HG03045 (cell line): ENCODE measurements at regions not wholly inside any gene's neighbourhood (a gene's known extent, or its start where the extent isn't known, plus 50 kb on each side); places are given as distances from the start of the nearest gene placed in this dataset.
"Not testable (repeated sequence)": the region's sequence is repeated elsewhere in the genome, so short reads cannot be mapped to it uniquely, and the experiment has no call there.

Experiments
- ATAC-seq: cut with Tn5 transposase; IDR thresholded peaks from one replicate; pipeline ENCODE4 v1.9.1; 2021; ENCODE audit warnings: mild to moderate bottlenecking, moderate library complexity; ENCODE audit not compliant: unreplicated experiment

GRCh38 chr15:22134941-22135566 lies 54.7 kb downstream of the OR4M2 start:
- not testable (repeated sequence) for ATAC-seq

GRCh38 chr15:22137572-22137971 lies 57.2 kb downstream of the OR4M2 start:
- ATAC-seq, result not testable (repeated sequence)

- not testable (repeated sequence) for ATAC-seq
Observed at GRCh38 chr15:22141106-22141505, 60.8 kb downstream of the OR4M2 start.

- peak; percentile 56 for ATAC-seq
Observed at GRCh38 chr15:22148109-22148508, 67.8 kb downstream of the OR4M2 start.

GRCh38 chr15:22158243-22158642 lies 77.9 kb downstream of the OR4M2 start:
- ATAC-seq, result not testable (repeated sequence)

- not testable (repeated sequence) for ATAC-seq
Observed at GRCh38 chr15:22160283-22160682, 80.0 kb downstream of the OR4M2 start.

- peak; percentile 62 for ATAC-seq
Observed at GRCh38 chr15:22160741-22161140, 80.4 kb downstream of the OR4M2 start.

- peak; percentile 73 for ATAC-seq
Observed at GRCh38 chr15:22161398-22161797, 81.1 kb downstream of the OR4M2 start.

- not testable (repeated sequence) for ATAC-seq
Observed at GRCh38 chr15:22163715-22164114, 83.4 kb downstream of the OR4M2 start.

GRCh38 chr15:22167521-22167920 lies 87.2 kb downstream of the OR4M2 start:
- not testable (repeated sequence) for ATAC-seq

- peak; percentile 82 for ATAC-seq
Observed at GRCh38 chr15:22173029-22173998, 93.0 kb downstream of the OR4M2 start.

GRCh38 chr15:22174088-22174487 lies 93.8 kb downstream of the OR4M2 start:
- ATAC-seq, result peak; percentile 60

GRCh38 chr15:22177965-22178364 lies 97.6 kb downstream of the OR4M2 start:
- ATAC-seq, result not testable (repeated sequence)

GRCh38 chr15:22178438-22178837 lies 98.1 kb downstream of the OR4M2 start:
- ATAC-seq, result not testable (repeated sequence)

- not testable (repeated sequence) for ATAC-seq
Observed at GRCh38 chr15:22179043-22179442, 98.7 kb downstream of the OR4M2 start.

- not testable (repeated sequence) for ATAC-seq
Observed at GRCh38 chr15:22180611-22181010, 100.3 kb downstream of the OR4M2 start.

- not testable (repeated sequence) for ATAC-seq
Observed at GRCh38 chr15:22184678-22185077, 104.4 kb downstream of the OR4M2 start.

GRCh38 chr15:22186846-22187532 lies 106.7 kb downstream of the OR4M2 start:
- not testable (repeated sequence) for ATAC-seq

GRCh38 chr15:22191818-22192217 lies 111.5 kb downstream of the OR4M2 start:
- ATAC-seq, result not testable (repeated sequence)

- not testable (repeated sequence) for ATAC-seq
Observed at GRCh38 chr15:22194739-22195617, 114.7 kb downstream of the OR4M2 start.
